B cell (primary cell): ENCODE measurements at regions not wholly inside any gene's neighbourhood (a gene's known extent, or its start where the extent isn't known, plus 50 kb on each side); places are given as distances from the start of the nearest gene placed in this dataset.

Experiments
- ATAC-seq: fragments of 200-7000 bp; cut with Tn5 transposase; one replicate; pipeline ENCODE4 v1.10.0; 2021; ENCODE audit warnings: low read depth, mild to moderate bottlenecking, moderate number of reproducible peaks, moderate library complexity
- CTCF ChIA-PET: fragments of 350-600 bp; sonication (Branson Sonifier 250); formaldehyde crosslinking; loops from one replicate; lab custom pipeline; 2021; ENCODE audit warnings: antibody characterized with exemption, inconsistent platforms; lab: Charles Lee
- POLR2A ChIA-PET: fragments of 350-600 bp; sonication (Branson Sonifier 250); formaldehyde crosslinking; loops from one replicate; lab custom pipeline; 2021; ENCODE audit warnings: antibody characterized with exemption; lab: Charles Lee
- DNase-seq: peaks from one replicate; pipeline ENCODE4 v3.0.0; 2013
- H2AFZ ChIP-seq: 2 replicates; pipeline ENCODE4 v1.6.1; 2012; ENCODE audit warnings: mild to moderate bottlenecking, low read depth, low read length; ENCODE audit not compliant: insufficient read depth, poor library complexity, severe bottlenecking
- H3K27ac ChIP-seq, 2 donors: 1 replicate in 1 of 2; 2 replicates in 1 of 2; pipeline ENCODE4 v1.5.1; 2012 to 2013; ENCODE audit warnings: low read length in 2 of 2, mild to moderate bottlenecking in 2 of 2, moderate library complexity in 1 of 2
- H3K27me3 ChIP-seq, 4 experiments: fragments of 200-600 bp in 1 of 4; sonication (generic) in 1 of 4; replicated peaks in 1 of 4; 1 replicate in 2 of 4; 2 replicates in 2 of 4; pipeline versions ENCODE4 v1.6.1 to v1.7.0; 2013 to 2016; ENCODE audit warnings: low read length in 3 of 4, mild to moderate bottlenecking in 2 of 4, mixed read lengths in 1 of 4, moderate library complexity in 1 of 4; ENCODE audit not compliant: insufficient read depth in 4 of 4, control insufficient read depth in 3 of 4; ENCODE audit errors: control extremely low read depth in 1 of 4
- H3K36me3 ChIP-seq, 2 experiments: replicated peaks in 1 of 2; 1 replicate in 1 of 2; 2 replicates in 1 of 2; pipeline versions ENCODE4 v1.6.1 to v1.7.1; 2013; ENCODE audit warnings: low read length in 1 of 2; ENCODE audit not compliant: insufficient read depth in 2 of 2, control insufficient read depth in 1 of 2; ENCODE audit errors: control extremely low read depth in 1 of 2, extremely low read depth in 1 of 2
- H3K4me1 ChIP-seq, 2 donors: fragments of 200-600 bp in 1 of 2; sonication (generic) in 1 of 2; 1 replicate in 1 of 2; 2 replicates in 1 of 2; pipeline versions ENCODE4 v1.5.1 to v1.6.1; 2013 to 2017; ENCODE audit warnings: low read length in 2 of 2; ENCODE audit not compliant: control insufficient read depth in 2 of 2, insufficient read depth in 2 of 2
- H3K4me2 ChIP-seq: replicated peaks from 2 replicates; pipeline ENCODE3; 2012; ENCODE audit warnings: mild to moderate bottlenecking, low read depth, low read length; ENCODE audit not compliant: poor library complexity, severe bottlenecking
- H3K4me3 ChIP-seq, 5 experiments: fragments of 200-600 bp in 1 of 5; sonication (generic) in 1 of 5; 1 replicate in 3 of 5; 2 replicates in 2 of 5; pipeline versions ENCODE4 v1.5.1 to v1.7.0; 2011 to 2016; ENCODE audit warnings: low read length in 4 of 5, mild to moderate bottlenecking in 4 of 5, low read depth in 2 of 5, control low read depth in 1 of 5, moderate library complexity in 1 of 5; ENCODE audit not compliant: insufficient read depth in 1 of 5; ENCODE audit errors: control extremely low read depth in 1 of 5, extremely low read depth in 1 of 5
- H3K79me2 ChIP-seq: fragments of 200-600 bp; sonication (generic); one replicate; pipeline ENCODE4 v1.6.0; 2016; ENCODE audit warnings: low read length; ENCODE audit not compliant: control insufficient read depth, insufficient read depth
- H3K9ac ChIP-seq: fragments of 200-600 bp; sonication (generic); 2 replicates; pipeline ENCODE4 v1.6.1; 2017; ENCODE audit warnings: mild to moderate bottlenecking, low read length, moderate library complexity
- H3K9me3 ChIP-seq, 3 donors: one replicate each; pipeline versions ENCODE4 v1.6.1 to v1.7.1; 2013; ENCODE audit warnings: low read length in 2 of 3; ENCODE audit not compliant: control insufficient read depth in 2 of 3, insufficient read depth in 1 of 3; ENCODE audit errors: control extremely low read depth in 1 of 3
- H4K20me1 ChIP-seq: 2 replicates; pipeline ENCODE4 v1.6.0; 2012; ENCODE audit warnings: mild to moderate bottlenecking, low read length; ENCODE audit not compliant: insufficient read depth, control insufficient read depth, poor library complexity, severe bottlenecking
- H3K27ac Mint-ChIP-seq: one replicate; pipeline ENCODE4 v1.8.0; 2021; ENCODE audit warnings: mixed read lengths
- H3K27me3 Mint-ChIP-seq: one replicate; pipeline ENCODE4 v1.8.0; 2021; ENCODE audit warnings: mixed read lengths
- H3K4me1 Mint-ChIP-seq: one replicate; pipeline ENCODE4 v1.8.0; 2021; ENCODE audit warnings: mixed read lengths
- H3K4me3 Mint-ChIP-seq: one replicate; pipeline ENCODE4 v1.8.0; 2021; ENCODE audit warnings: mixed read lengths
- H3K9me3 Mint-ChIP-seq: one replicate; pipeline ENCODE4 v1.8.0; 2022; ENCODE audit warnings: mixed read lengths; ENCODE audit not compliant: insufficient read depth
- EZH2 ChIP-seq: IDR thresholded peaks from 2 replicates; pipeline ENCODE4 v1.6.1; 2012; ENCODE audit warnings: borderline replicate concordance, low read depth, mild to moderate bottlenecking, moderate library complexity, low read length; ENCODE audit not compliant: insufficient read depth, poor library complexity, severe bottlenecking
- WGBS: methylation state at CpG from one replicate; pipeline ENCODE4 v1.1.5; 2013; ENCODE audit warnings: missing lambda C conversion rate; ENCODE audit not compliant: insufficient coverage; 5-methylcytosine and 5-hydroxymethylcytosine counted together
- intact Hi-C: fragments of 100-400 bp; cut with micrococcal nuclease; formaldehyde crosslinking; loops from one replicate; pipeline ENCODE4 v1.10.0; 2022
- TF ChIP-seq, protein P1 (sequence below): fragments of 200-600 bp; IDR thresholded peaks from one replicate; pipeline ENCODE4 v1.8.0; 2022; ENCODE audit warnings: antibody characterized with exemption, mild to moderate bottlenecking

DNA sequence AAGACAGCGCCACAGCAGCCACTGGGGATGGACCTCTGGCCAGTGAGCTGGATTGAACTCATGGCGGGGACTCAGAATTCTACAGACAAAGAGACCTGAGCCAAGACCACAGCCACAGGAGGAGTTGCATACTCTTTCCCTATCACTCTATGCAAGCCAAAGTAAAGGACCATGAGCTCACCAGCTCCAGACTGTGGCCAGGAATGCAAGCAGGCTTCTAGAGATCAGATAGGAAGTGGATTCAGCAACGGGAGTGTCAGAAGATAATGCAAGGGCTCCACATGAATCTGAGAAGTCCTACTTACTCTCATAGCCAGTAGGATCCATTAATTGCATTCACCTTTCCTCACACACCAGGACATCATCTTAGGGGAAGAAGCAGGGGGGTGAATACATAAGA lies 415.4 kb upstream of the POU3F3 start:
- Histone ChIP-seq H4K20me1 (no peaks in the 10 kb centered on the region), H3K36me3 (no peaks in the 10 kb centered on the region), H3K9ac (no peak overlapping the region), H2AFZ (no peak overlapping the region), H3K9me3 (no peaks in the 10 kb centered on the region), H3K27ac (no peak overlapping the region), H3K4me3 (no peak overlapping the region), H3K79me2 (no peaks in the 10 kb centered on the region), H3K4me2 (no peak overlapping the region), H3K27me3 (peaks cover 0 to 7% (median 4%) of the 10 kb centered on the region in 4 experiments), H3K4me1 (peaks cover 0 to 4% of the 10 kb centered on the region in 2 donors)
- ChIA-PET CTCF (no interaction called here), POLR2A (no interaction called here)
- Mint-ChIP-seq H3K27ac (no peak overlapping the region), H3K27me3 (peaks cover 20% of the 10 kb centered on the region), H3K9me3 (no peaks in the 10 kb centered on the region), H3K4me1 (peaks cover 7% of the 10 kb centered on the region), H3K4me3 (no peak overlapping the region)
- ATAC-seq: no peak
- intact Hi-C loops: no loop called here
- TF ChIP-seq, protein P1, sequence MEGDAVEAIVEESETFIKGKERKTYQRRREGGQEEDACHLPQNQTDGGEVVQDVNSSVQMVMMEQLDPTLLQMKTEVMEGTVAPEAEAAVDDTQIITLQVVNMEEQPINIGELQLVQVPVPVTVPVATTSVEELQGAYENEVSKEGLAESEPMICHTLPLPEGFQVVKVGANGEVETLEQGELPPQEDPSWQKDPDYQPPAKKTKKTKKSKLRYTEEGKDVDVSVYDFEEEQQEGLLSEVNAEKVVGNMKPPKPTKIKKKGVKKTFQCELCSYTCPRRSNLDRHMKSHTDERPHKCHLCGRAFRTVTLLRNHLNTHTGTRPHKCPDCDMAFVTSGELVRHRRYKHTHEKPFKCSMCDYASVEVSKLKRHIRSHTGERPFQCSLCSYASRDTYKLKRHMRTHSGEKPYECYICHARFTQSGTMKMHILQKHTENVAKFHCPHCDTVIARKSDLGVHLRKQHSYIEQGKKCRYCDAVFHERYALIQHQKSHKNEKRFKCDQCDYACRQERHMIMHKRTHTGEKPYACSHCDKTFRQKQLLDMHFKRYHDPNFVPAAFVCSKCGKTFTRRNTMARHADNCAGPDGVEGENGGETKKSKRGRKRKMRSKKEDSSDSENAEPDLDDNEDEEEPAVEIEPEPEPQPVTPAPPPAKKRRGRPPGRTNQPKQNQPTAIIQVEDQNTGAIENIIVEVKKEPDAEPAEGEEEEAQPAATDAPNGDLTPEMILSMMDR: no peak
- TF ChIP-seq EZH2: no peak
- DNase-seq: no peak
- WGBS: 90% methylated on average over 2 of the region's 3 CpGs

DNA sequence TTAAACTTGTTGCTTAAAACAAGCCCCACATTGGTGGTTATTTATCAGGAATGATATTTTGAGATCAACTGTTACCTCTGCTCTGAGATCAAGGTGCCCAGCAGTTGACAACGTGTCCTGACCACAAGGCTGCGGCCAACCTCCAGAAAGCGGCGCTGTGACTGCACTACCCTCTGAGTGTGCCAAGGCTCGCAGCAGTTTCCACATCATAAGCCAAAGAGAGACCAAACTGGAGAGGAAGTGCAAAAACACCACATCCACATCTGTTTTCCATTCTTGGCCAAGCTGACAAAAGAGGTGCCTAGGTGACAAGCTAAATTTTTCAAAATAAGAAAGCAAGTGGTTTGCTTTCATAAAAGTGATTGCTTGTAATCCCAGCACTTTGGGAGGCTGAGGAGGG lies 410.8 kb upstream of the POU3F3 start:
- no peaks in the 10 kb centered on the region for H3K27me3 ChIP-seq
- TF ChIP-seq EZH2: no peak
- H3K4me2 ChIP-seq: no peak overlapping the region
- DNase-seq: no peak
- H3K36me3 ChIP-seq: no peaks in the 10 kb centered on the region
- Mint-ChIP-seq H3K27me3 (no peaks in the 10 kb centered on the region), H3K27ac (no peak overlapping the region), H3K4me3 (no peak overlapping the region), H3K9me3 (no peaks in the 10 kb centered on the region), H3K4me1 (peaks cover under 1% of the 10 kb centered on the region)
- no peaks in the 10 kb centered on the region for H3K9me3 ChIP-seq
- no peaks in the 10 kb centered on the region for H4K20me1 ChIP-seq
- no peaks in the 10 kb centered on the region for H3K79me2 ChIP-seq
- no peaks in the 10 kb centered on the region for H3K4me1 ChIP-seq
- ATAC-seq: no peak
- intact Hi-C loops: no loop called here
- no peak overlapping the region for H3K27ac ChIP-seq
- ChIA-PET CTCF (no interaction called here), POLR2A (no interaction called here)
- WGBS: 4% methylated on average over 5 of the region's 5 CpGs
- H3K9ac ChIP-seq: no peak overlapping the region
- H2AFZ ChIP-seq: no peak overlapping the region
- H3K4me3 ChIP-seq: no peak overlapping the region
